ENCODE measurements at regions not wholly inside any gene's neighbourhood (a gene's known extent, or its start where the extent isn't known, plus 50 kb on each side); places are given as distances from the start of the nearest gene placed in this dataset.

- Histone ChIP-seq H4K8ac (ENCODE audit: low read length) (no peak overlapping the region), H2BK12ac (ENCODE audit: low read length in 2 of 2) (no peak overlapping the region), H2BK5ac (ENCODE audit: low read depth, low read length, poor library complexity, severe bottlenecking) (no peak overlapping the region), H3K9me3 (ENCODE audit: control insufficient read depth, low read length) (no peaks in the 10 kb centered on the region), H3K27me3 (ENCODE audit: control insufficient read depth in 1 of 2, insufficient read depth in 1 of 2, low read length in 2 of 2) (no peaks in the 10 kb centered on the region), H3K4me2 (ENCODE audit: low read length, poor library complexity, severe bottlenecking) (no peak overlapping the region), H2AK5ac (ENCODE audit: low read length, severe bottlenecking) (no peak overlapping the region), H2AFZ (ENCODE audit: low read depth, low read length) (no peak overlapping the region), H3K23ac (ENCODE audit: low read length in 2 of 2) (no peak overlapping the region), H2BK15ac (ENCODE audit: low read depth, poor library complexity, severe bottlenecking) (no peak overlapping the region), H3K4me1 (ENCODE audit: control insufficient read depth, insufficient read depth, low read depth, low read length) (no peaks in the 10 kb centered on the region), H3K36me3 (ENCODE audit: control insufficient read depth in 1 of 2, insufficient read depth in 2 of 2, low read depth in 1 of 2, low read length in 2 of 2) (no peaks in the 10 kb centered on the region), H3K9ac (ENCODE audit: low read length) (no peak overlapping the region), H4K91ac (ENCODE audit: low read length) (no peak overlapping the region), H2BK120ac (ENCODE audit: low read depth, low read length) (no peak overlapping the region), H3K4ac (ENCODE audit: low read depth in 1 of 2, low read length in 2 of 2) (no peak overlapping the region), H3K18ac (ENCODE audit: low read depth in 1 of 2, low read length in 2 of 2) (no peak overlapping the region), H3K14ac (ENCODE audit: low read length in 2 of 2) (no peak overlapping the region), H3K79me1 (replicated peaks; ENCODE audit: low read length, poor library complexity, severe bottlenecking) (no peaks in the 10 kb centered on the region), H3K4me3 (ENCODE audit: insufficient read depth in 1 of 2, low read depth in 1 of 2, low read length in 2 of 2) (no peak overlapping the region), H3K27ac (ENCODE audit: low read length, poor library complexity, severe bottlenecking) (no peak overlapping the region)
- peak; percentile 12 for DNase-seq
- 92% methylated on average over 1 of the region's 2 CpGs for WGBS
Measured at GRCh38 chr11:104256525-104256924, 92.6 kb upstream of the PDGFD start.

DNA sequence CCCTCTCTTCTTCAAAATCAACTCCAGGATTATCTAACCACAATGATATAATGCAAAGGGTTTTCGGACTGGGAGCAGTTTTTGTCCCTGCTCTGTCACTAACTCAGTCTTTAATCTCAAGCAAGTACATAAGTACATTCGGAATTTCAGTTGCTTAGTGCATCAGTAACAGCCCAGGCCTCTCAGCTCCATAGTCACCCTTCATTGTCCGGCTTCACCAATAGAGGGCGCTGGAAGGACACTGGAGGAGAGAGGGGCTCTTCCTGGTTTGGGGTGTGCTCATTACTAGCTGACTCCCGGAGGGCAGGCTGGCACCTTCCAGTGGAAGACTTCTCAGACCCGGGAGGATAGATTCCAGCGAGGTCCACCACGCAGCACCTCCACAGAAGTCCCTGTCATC, 90.4 kb upstream of the PDGFD start:
- Histone ChIP-seq H3K79me1 (replicated peaks; ENCODE audit: low read length, poor library complexity, severe bottlenecking) (no peaks in the 10 kb centered on the region), H2AK5ac (ENCODE audit: low read length, severe bottlenecking) (no peak overlapping the region), H2BK12ac (ENCODE audit: low read length in 2 of 2) (no peak overlapping the region), H4K91ac (ENCODE audit: low read length) (no peak overlapping the region), H3K4me1 (ENCODE audit: control insufficient read depth, insufficient read depth, low read depth, low read length) (no peaks in the 10 kb centered on the region), H3K18ac (ENCODE audit: low read depth in 1 of 2, low read length in 2 of 2) (no peak overlapping the region), H3K27ac (ENCODE audit: low read length, poor library complexity, severe bottlenecking) (no peak overlapping the region), H3K36me3 (ENCODE audit: control insufficient read depth in 1 of 2, insufficient read depth in 2 of 2, low read depth in 1 of 2, low read length in 2 of 2) (no peaks in the 10 kb centered on the region), H3K4me2 (ENCODE audit: low read length, poor library complexity, severe bottlenecking) (no peak overlapping the region), H3K23ac (ENCODE audit: low read length in 2 of 2) (no peak overlapping the region), H3K4ac (ENCODE audit: low read depth in 1 of 2, low read length in 2 of 2) (no peak overlapping the region), H3K9ac (ENCODE audit: low read length) (no peak overlapping the region), H3K14ac (ENCODE audit: low read length in 2 of 2) (no peak overlapping the region), H2BK15ac (ENCODE audit: low read depth, poor library complexity, severe bottlenecking) (no peak overlapping the region), H2AFZ (ENCODE audit: low read depth, low read length) (no peak overlapping the region), H3K9me3 (ENCODE audit: control insufficient read depth, low read length) (no peaks in the 10 kb centered on the region), H3K4me3 (ENCODE audit: insufficient read depth in 1 of 2, low read depth in 1 of 2, low read length in 2 of 2) (no peak overlapping the region), H4K8ac (ENCODE audit: low read length) (no peak overlapping the region), H2BK120ac (ENCODE audit: low read depth, low read length) (no peak overlapping the region), H3K27me3 (ENCODE audit: control insufficient read depth in 1 of 2, insufficient read depth in 1 of 2, low read length in 2 of 2) (no peaks in the 10 kb centered on the region), H2BK5ac (ENCODE audit: low read depth, low read length, poor library complexity, severe bottlenecking) (no peak overlapping the region)
- WGBS, result 36% methylated on average over 8 of the region's 8 CpGs
- peak; percentile 41 for DNase-seq

DNA sequence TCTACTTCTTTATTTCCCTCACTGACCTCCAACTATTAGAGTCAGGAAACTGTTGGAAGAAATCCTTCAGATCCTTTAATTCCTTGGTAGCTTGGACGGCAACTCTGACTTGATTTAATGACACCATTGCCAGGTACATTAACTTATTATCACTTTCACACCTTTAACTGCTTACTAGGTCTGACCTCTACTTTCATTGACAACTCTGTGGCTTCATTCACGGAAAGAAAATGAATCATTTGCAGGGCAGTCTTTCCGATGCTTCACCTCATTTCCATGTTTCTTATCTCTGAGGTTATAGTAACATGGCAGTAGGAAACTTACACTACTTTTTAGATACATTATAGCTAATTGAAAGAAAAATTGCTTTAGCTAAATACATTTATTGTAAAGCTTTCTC, 82.6 kb upstream of the PDGFD start:
- Histone ChIP-seq H3K14ac (ENCODE audit: low read length in 2 of 2) (peak overlapping the region in 1 of 2 experiments; percentile 36), H3K79me1 (replicated peaks; ENCODE audit: low read length, poor library complexity, severe bottlenecking) (no peaks in the 10 kb centered on the region), H3K4me3 (ENCODE audit: insufficient read depth in 1 of 2, low read depth in 1 of 2, low read length in 2 of 2) (no peak overlapping the region), H3K18ac (ENCODE audit: low read depth in 1 of 2, low read length in 2 of 2) (no peak overlapping the region), H4K8ac (ENCODE audit: low read length) (no peak overlapping the region), H2AK5ac (ENCODE audit: low read length, severe bottlenecking) (no peak overlapping the region), H3K23ac (ENCODE audit: low read length in 2 of 2) (no peak overlapping the region), H4K91ac (ENCODE audit: low read length) (no peak overlapping the region), H2AFZ (ENCODE audit: low read depth, low read length) (no peak overlapping the region), H2BK15ac (ENCODE audit: low read depth, poor library complexity, severe bottlenecking) (no peak overlapping the region), H3K36me3 (ENCODE audit: control insufficient read depth in 1 of 2, insufficient read depth in 2 of 2, low read depth in 1 of 2, low read length in 2 of 2) (no peaks in the 10 kb centered on the region), H2BK5ac (ENCODE audit: low read depth, low read length, poor library complexity, severe bottlenecking) (no peak overlapping the region), H2BK12ac (ENCODE audit: low read length in 2 of 2) (no peak overlapping the region), H3K4me1 (ENCODE audit: control insufficient read depth, insufficient read depth, low read depth, low read length) (no peaks in the 10 kb centered on the region), H3K9ac (ENCODE audit: low read length) (no peak overlapping the region), H3K27me3 (ENCODE audit: control insufficient read depth in 1 of 2, insufficient read depth in 1 of 2, low read length in 2 of 2) (no peaks in the 10 kb centered on the region), H3K9me3 (ENCODE audit: control insufficient read depth, low read length) (no peaks in the 10 kb centered on the region), H2BK120ac (ENCODE audit: low read depth, low read length) (no peak overlapping the region), H3K27ac (ENCODE audit: low read length, poor library complexity, severe bottlenecking) (no peak overlapping the region), H3K4ac (ENCODE audit: low read depth in 1 of 2, low read length in 2 of 2) (no peak overlapping the region), H3K4me2 (ENCODE audit: low read length, poor library complexity, severe bottlenecking) (no peak overlapping the region)
- WGBS, result 58% methylated on average over 1 of the region's 3 CpGs
- no peak for DNase-seq

- no peak for DNase-seq
- no peak overlapping the region for H2AFZ ChIP-seq (ENCODE audit: low read depth, low read length)
- H3K4me3 ChIP-seq (ENCODE audit: insufficient read depth in 1 of 2, low read depth in 1 of 2, low read length in 2 of 2), result no peak overlapping the region
- 95% methylated on average over 3 of the region's 3 CpGs for WGBS
- H3K9me3 ChIP-seq (ENCODE audit: control insufficient read depth, low read length), result peaks cover 3% of the 10 kb centered on the region
- H2BK15ac ChIP-seq (ENCODE audit: low read depth, poor library complexity, severe bottlenecking), result no peak overlapping the region
- no peak overlapping the region for H2AK5ac ChIP-seq (ENCODE audit: low read length, severe bottlenecking)
- H2BK12ac ChIP-seq (ENCODE audit: low read length in 2 of 2), result no peak overlapping the region
- H4K91ac ChIP-seq (ENCODE audit: low read length), result no peak overlapping the region
- H2BK5ac ChIP-seq (ENCODE audit: low read depth, low read length, poor library complexity, severe bottlenecking), result no peak overlapping the region
- no peak overlapping the region for H2BK120ac ChIP-seq (ENCODE audit: low read depth, low read length)
- H3K27me3 ChIP-seq (ENCODE audit: control insufficient read depth in 1 of 2, insufficient read depth in 1 of 2, low read length in 2 of 2), result no peaks in the 10 kb centered on the region
- H3K27ac ChIP-seq (ENCODE audit: low read length, poor library complexity, severe bottlenecking), result no peak overlapping the region
- H3K79me1 ChIP-seq (replicated peaks; ENCODE audit: low read length, poor library complexity, severe bottlenecking), result no peaks in the 10 kb centered on the region
- H3K4ac ChIP-seq (ENCODE audit: low read depth in 1 of 2, low read length in 2 of 2), result no peak overlapping the region
- H3K14ac ChIP-seq (ENCODE audit: low read length in 2 of 2), result no peak overlapping the region
- no peak overlapping the region for H3K23ac ChIP-seq (ENCODE audit: low read length in 2 of 2)
- no peak overlapping the region for H3K18ac ChIP-seq (ENCODE audit: low read depth in 1 of 2, low read length in 2 of 2)
- H3K9ac ChIP-seq (ENCODE audit: low read length), result no peak overlapping the region
- H4K8ac ChIP-seq (ENCODE audit: low read length), result no peak overlapping the region
- no peak overlapping the region for H3K4me2 ChIP-seq (ENCODE audit: low read length, poor library complexity, severe bottlenecking)
- H3K4me1 ChIP-seq (ENCODE audit: control insufficient read depth, insufficient read depth, low read depth, low read length), result no peaks in the 10 kb centered on the region
- H3K36me3 ChIP-seq (ENCODE audit: control insufficient read depth in 1 of 2, insufficient read depth in 2 of 2, low read depth in 1 of 2, low read length in 2 of 2), result no peaks in the 10 kb centered on the region
Measured at GRCh38 chr11:104238916-104239315, 75.0 kb upstream of the PDGFD start.
